GM23338 (cell line): ENCODE measurements at regions not wholly inside any gene's neighbourhood (a gene's known extent, or its start where the extent isn't known, plus 50 kb on each side); places are given as distances from the start of the nearest gene placed in this dataset.

Experiments used
- ATAC-seq: fragments of 200-7000 bp; cut with Tn5 transposase; 3 replicates; pipeline ENCODE4 v1.9.1; 2020
- DNase-seq: peaks from one replicate; pipeline ENCODE4 v3.0.0-alpha.2; 2015; ENCODE audit warnings: low spot score
- H2AFZ ChIP-seq: fragments of 200-600 bp; sonication (generic); 2 replicates; pipeline ENCODE4 v1.8.0; 2016; ENCODE audit warnings: antibody characterized with exemption, mild to moderate bottlenecking, moderate library complexity
- H3F3A ChIP-seq: fragments of 200-600 bp; sonication (generic); replicated peaks from 2 replicates; pipeline ENCODE4 v1.8.0; 2017; ENCODE audit warnings: antibody characterized with exemption, mixed run types, low read depth
- H3K27ac ChIP-seq: fragments of 200-600 bp; sonication (generic); 2 replicates; pipeline ENCODE4 v1.6.1; 2016; ENCODE audit warnings: low read depth
- H3K27me3 ChIP-seq: fragments of 200-600 bp; sonication (generic); 2 replicates; pipeline ENCODE4 v1.8.0; 2016; ENCODE audit warnings: mild to moderate bottlenecking, mixed run types, moderate library complexity; ENCODE audit not compliant: insufficient read depth
- H3K36me3 ChIP-seq: fragments of 200-600 bp; sonication (generic); 2 replicates; pipeline ENCODE4 v1.8.0; 2016; ENCODE audit warnings: mild to moderate bottlenecking; ENCODE audit not compliant: insufficient read depth
- H3K4me1 ChIP-seq: fragments of 200-600 bp; sonication (generic); 2 replicates; pipeline ENCODE4 v1.8.0; 2016; ENCODE audit warnings: mild to moderate bottlenecking, moderate library complexity; ENCODE audit not compliant: insufficient read depth
- H3K4me2 ChIP-seq: fragments of 200-600 bp; sonication (generic); 2 replicates; pipeline ENCODE4 v1.7.1; 2017; ENCODE audit warnings: mixed run types
- H3K4me3 ChIP-seq: fragments of 200-600 bp; sonication (generic); 2 replicates; pipeline ENCODE4 v1.6.1; 2016; ENCODE audit warnings: mixed run types
- H3K79me2 ChIP-seq: fragments of 200-600 bp; sonication (generic); replicated peaks from 2 replicates; pipeline ENCODE4 v1.8.0; 2017; ENCODE audit warnings: mild to moderate bottlenecking; ENCODE audit not compliant: insufficient read depth
- H3K9me2 ChIP-seq: fragments of 200-600 bp; sonication (generic); 2 replicates; pipeline ENCODE4 v1.8.0; 2017; ENCODE audit not compliant: insufficient read depth
- H4K20me1 ChIP-seq: fragments of 200-600 bp; sonication (generic); replicated peaks from 2 replicates; pipeline ENCODE4 v1.8.0; 2017; ENCODE audit warnings: mild to moderate bottlenecking; ENCODE audit not compliant: insufficient read depth
- H3K27ac Mint-ChIP-seq: 2 replicates; pipeline ENCODE4 v1.8.0; 2020; ENCODE audit warnings: inconsistent platforms, mild to moderate bottlenecking, moderate library complexity, mixed read lengths
- H3K27me3 Mint-ChIP-seq: 3 replicates; pipeline ENCODE4 v1.8.0; 2022; ENCODE audit warnings: low read depth, mild to moderate bottlenecking, moderate library complexity, mixed read lengths, inconsistent platforms; ENCODE audit not compliant: insufficient read depth, poor library complexity
- H3K36me3 Mint-ChIP-seq: 3 replicates; pipeline ENCODE4 v1.8.0; 2021; ENCODE audit warnings: low read depth, mild to moderate bottlenecking, inconsistent platforms, moderate library complexity, mixed read lengths
- H3K4me1 Mint-ChIP-seq: 3 replicates; pipeline ENCODE4 v1.8.0; 2020; ENCODE audit warnings: mild to moderate bottlenecking, inconsistent platforms, mixed read lengths
- H3K4me3 Mint-ChIP-seq: 3 replicates; pipeline ENCODE4 v1.8.0; 2021; ENCODE audit warnings: moderate library complexity, mild to moderate bottlenecking, inconsistent platforms, mixed read lengths
- H3K9me3 Mint-ChIP-seq: 3 replicates; pipeline ENCODE4 v1.8.0; 2020; ENCODE audit warnings: moderate library complexity, mild to moderate bottlenecking, inconsistent platforms, mixed read lengths
- CREB1 ChIP-seq: fragments of 250-450 bp; sonication (Bioruptor Pico); IDR thresholded peaks from 2 replicates; pipeline ENCODE4 v1.5.0; 2020; ENCODE audit warnings: low read depth, mild to moderate bottlenecking, moderate library complexity
- REST ChIP-seq: IDR thresholded peaks from one replicate; pipeline ENCODE4 v1.6.1; 2018; ENCODE audit warnings: antibody characterized with exemption; ENCODE audit not compliant: unreplicated experiment
- STAT1 ChIP-seq: IDR thresholded peaks from one replicate; pipeline ENCODE4 v1.6.1; 2016; ENCODE audit warnings: antibody characterized with exemption; ENCODE audit not compliant: unreplicated experiment
- ZNF114 ChIP-seq: fragments of 250-450 bp; sonication (Bioruptor Pico); IDR thresholded peaks from 2 replicates; pipeline ENCODE4 v1.5.0; 2020; ENCODE audit warnings: mild to moderate bottlenecking, moderate library complexity
- ZNF462 ChIP-seq: fragments of 250-450 bp; sonication (Bioruptor Pico); IDR thresholded peaks from 2 replicates; pipeline ENCODE4 v1.5.0; 2020; ENCODE audit warnings: mild to moderate bottlenecking, moderate library complexity

- Histone ChIP-seq H3K4me3 (no peak overlapping the region), H3K27me3 (no peaks in the 10 kb centered on the region), H3K4me1 (no peaks in the 10 kb centered on the region), H3F3A (no peaks in the 10 kb centered on the region), H3K9me2 (no peaks in the 10 kb centered on the region), H3K36me3 (no peaks in the 10 kb centered on the region), H4K20me1 (no peaks in the 10 kb centered on the region), H3K4me2 (no peak overlapping the region), H2AFZ (no peak overlapping the region), H3K27ac (no peak overlapping the region), H3K79me2 (no peaks in the 10 kb centered on the region)
- Mint-ChIP-seq H3K4me3 (no peak overlapping the region), H3K9me3 (peaks cover 19% of the 10 kb centered on the region), H3K36me3 (no peaks in the 10 kb centered on the region), H3K4me1 (no peaks in the 10 kb centered on the region), H3K27ac (no peak overlapping the region), H3K27me3 (peaks cover 4% of the 10 kb centered on the region)
- no peak for DNase-seq
- TF ChIP-seq ZNF462 (CRISPR knock-in tag) (no peak), CREB1 (no peak), REST (no peak), STAT1 (no peak), ZNF114 (CRISPR knock-in tag) (no peak)
- no peak for ATAC-seq
Measured at GRCh38 chrX:147832707-147833348, 78.9 kb upstream of the FMR1 start.
